ENCODE measurements at regions not wholly inside any gene's neighbourhood (a gene's known extent, or its start where the extent isn't known, plus 50 kb on each side); places are given as distances from the start of the nearest gene placed in this dataset.

DNA sequence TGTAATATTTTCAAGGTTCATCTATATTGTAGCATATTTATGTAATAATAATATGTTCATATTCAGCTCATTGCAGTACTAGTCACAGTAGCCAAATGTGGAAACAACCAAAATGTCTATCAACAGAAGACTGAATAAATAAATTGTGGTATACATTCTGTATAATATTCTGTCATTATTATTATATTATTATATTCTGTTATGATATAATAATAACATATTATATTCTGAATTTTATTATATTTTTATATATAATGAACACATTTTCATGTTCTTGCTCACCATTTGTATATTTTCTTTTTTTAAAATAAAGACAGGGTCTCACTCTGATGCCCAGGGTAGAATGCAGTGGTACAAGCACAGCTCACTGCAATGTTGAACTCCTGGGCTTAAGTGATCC lies 91.2 kb upstream of the STARD3NL start:
- no peak overlapping the region for H3K27ac ChIP-seq
- no peaks in the 10 kb centered on the region for H3K4me1 ChIP-seq
- no peaks in the 10 kb centered on the region for H3K27me3 ChIP-seq
- H3K9me3 ChIP-seq = no peaks in the 10 kb centered on the region
- H3K4me3 ChIP-seq = no peak overlapping the region
- no peaks in the 10 kb centered on the region for H3K36me3 ChIP-seq
- intact Hi-C loops (cut with DNase I; ENCODE audit: low total_unique reads) (no loop called here), in situ Hi-C loops (cut with MboI; ENCODE audit: low pct_ligation_motif_present in 1 of 4, low pct_unique_long_range_greater_than_20kb in 1 of 4, low sequenced_read_pairs in 3 of 4) (loop anchor here in 3 of 4 donors (25.0 kb wide), 1 partner anchor 175 kb away; the partner anchor contains the start of genes EPDR1 (in 3 of the 3) and SFRP4 (in 3 of the 3))
- TF ChIP-seq EP300 (IDR thresholded peaks at IDR 0.05; ENCODE audit: low read depth) (no peak), POLR2AphosphoS5 (IDR thresholded peaks at IDR 0.05) (no peak), POLR2A (IDR thresholded peaks at IDR 0.05) (no peak)
- TF ChIP-seq, protein P1, sequence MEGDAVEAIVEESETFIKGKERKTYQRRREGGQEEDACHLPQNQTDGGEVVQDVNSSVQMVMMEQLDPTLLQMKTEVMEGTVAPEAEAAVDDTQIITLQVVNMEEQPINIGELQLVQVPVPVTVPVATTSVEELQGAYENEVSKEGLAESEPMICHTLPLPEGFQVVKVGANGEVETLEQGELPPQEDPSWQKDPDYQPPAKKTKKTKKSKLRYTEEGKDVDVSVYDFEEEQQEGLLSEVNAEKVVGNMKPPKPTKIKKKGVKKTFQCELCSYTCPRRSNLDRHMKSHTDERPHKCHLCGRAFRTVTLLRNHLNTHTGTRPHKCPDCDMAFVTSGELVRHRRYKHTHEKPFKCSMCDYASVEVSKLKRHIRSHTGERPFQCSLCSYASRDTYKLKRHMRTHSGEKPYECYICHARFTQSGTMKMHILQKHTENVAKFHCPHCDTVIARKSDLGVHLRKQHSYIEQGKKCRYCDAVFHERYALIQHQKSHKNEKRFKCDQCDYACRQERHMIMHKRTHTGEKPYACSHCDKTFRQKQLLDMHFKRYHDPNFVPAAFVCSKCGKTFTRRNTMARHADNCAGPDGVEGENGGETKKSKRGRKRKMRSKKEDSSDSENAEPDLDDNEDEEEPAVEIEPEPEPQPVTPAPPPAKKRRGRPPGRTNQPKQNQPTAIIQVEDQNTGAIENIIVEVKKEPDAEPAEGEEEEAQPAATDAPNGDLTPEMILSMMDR (IDR thresholded peaks at IDR 0.05) = no peak
- DNase-seq = no peak

DNA sequence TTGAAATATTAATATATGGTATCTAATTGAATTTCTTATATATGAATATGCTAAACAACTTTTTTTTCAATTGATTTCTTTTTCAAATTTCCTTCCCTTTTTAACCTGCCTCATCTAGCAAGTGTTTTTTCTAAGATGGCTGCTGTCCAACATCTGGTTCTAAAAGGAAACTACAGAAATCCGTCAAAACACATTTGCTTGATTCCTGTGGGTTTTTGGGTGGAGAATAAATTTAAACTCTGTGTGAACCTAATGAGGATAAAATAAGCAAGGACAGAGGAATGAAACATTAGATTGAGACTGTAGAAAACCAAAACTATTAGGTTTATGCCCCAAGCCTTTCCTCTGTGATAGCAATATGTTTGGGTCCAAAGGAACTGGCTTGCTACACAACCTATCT lies 75.5 kb upstream of the STARD3NL start:
- Histone ChIP-seq H3K27ac (no peak overlapping the region), H3K36me3 (no peaks in the 10 kb centered on the region), H3K9me3 (peaks cover 0 to 7% of the 10 kb centered on the region in 2 donors), H3K27me3 (no peaks in the 10 kb centered on the region), H3K4me3 (no peak overlapping the region), H3K4me1 (no peaks in the 10 kb centered on the region)
- TF ChIP-seq POLR2A (IDR thresholded peaks at IDR 0.05) (no peak), POLR2AphosphoS5 (IDR thresholded peaks at IDR 0.05) (no peak), EP300 (IDR thresholded peaks at IDR 0.05; ENCODE audit: low read depth) (no peak)
- TF ChIP-seq, protein P1 (IDR thresholded peaks at IDR 0.05) = no peak
- 43 to 45% methylated on average over 1 of the region's 1 CpG for whole genome bisulfite sequencing, 2 donors (ENCODE audit: low coverage in 1 of 2)
- no peak for DNase-seq
- in situ Hi-C loops (cut with MboI; ENCODE audit: low pct_ligation_motif_present in 1 of 4, low pct_unique_long_range_greater_than_20kb in 1 of 4, low sequenced_read_pairs in 3 of 4) (loop anchor here in 2 of 4 donors (25.0 kb wide), 1 partner anchor 235 kb away; no protein-coding TSS in a partner anchor), intact Hi-C loops (cut with DNase I; ENCODE audit: low total_unique reads) (no loop called here)

DNA sequence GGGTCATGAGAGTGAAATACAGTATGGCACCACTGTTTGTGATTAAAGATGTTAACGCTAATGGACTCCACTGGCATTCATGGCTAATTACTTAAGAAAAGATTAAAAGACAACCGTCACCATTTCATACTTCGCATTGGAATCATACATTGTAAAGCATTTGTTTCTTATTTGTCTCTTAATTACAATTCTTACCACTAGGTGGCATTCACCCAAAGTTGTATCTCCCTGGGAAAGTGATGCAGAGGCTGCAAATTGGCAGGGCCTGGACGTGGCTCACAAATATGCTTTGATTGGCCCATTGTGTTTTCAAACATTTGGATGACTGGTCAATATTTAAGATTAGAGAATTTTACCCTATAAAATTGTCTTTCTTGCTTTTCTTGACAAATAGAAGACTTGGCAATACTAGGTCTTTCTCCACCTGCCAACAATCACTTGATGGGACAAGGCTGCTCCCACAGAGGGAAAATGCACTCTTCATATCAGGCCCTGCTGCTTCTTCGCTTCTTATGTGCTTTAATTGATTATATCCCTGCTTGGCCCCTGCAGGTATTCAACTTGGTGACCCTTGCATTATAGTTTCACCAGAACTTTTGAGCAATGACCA lies 72.1 kb upstream of the STARD3NL start:
- in situ Hi-C loops (cut with MboI; ENCODE audit: low pct_ligation_motif_present in 1 of 4, low pct_unique_long_range_greater_than_20kb in 1 of 4, low sequenced_read_pairs in 3 of 4) = loop anchor here (5.0 to 25.0 kb wide), 2 partner anchors 116 to 231 kb away; no protein-coding TSS in a partner anchor
- intact Hi-C loops (cut with DNase I; ENCODE audit: low total_unique reads) = loop anchor here (1.0 kb wide), 1 partner anchor 116 kb away; no protein-coding TSS in a partner anchor
- DNase-seq = no peak
- WGBS, 2 donors (ENCODE audit: low coverage in 1 of 2) = 17 to 24% methylated on average over 5 of the region's 5 CpGs
- no peak overlapping the region for H3K4me3 ChIP-seq
- no peaks in the 10 kb centered on the region for H3K9me3 ChIP-seq
- H3K27me3 ChIP-seq = no peaks in the 10 kb centered on the region
- H3K27ac ChIP-seq = no peak overlapping the region
- H3K4me1 ChIP-seq = no peaks in the 10 kb centered on the region
- no peak for TF ChIP-seq EP300 (IDR thresholded peaks at IDR 0.05; ENCODE audit: low read depth)
- TF ChIP-seq, protein P1 (IDR thresholded peaks at IDR 0.05) = peak; percentile 63 to 69 (median 64)
- H3K36me3 ChIP-seq = no peaks in the 10 kb centered on the region

DNA sequence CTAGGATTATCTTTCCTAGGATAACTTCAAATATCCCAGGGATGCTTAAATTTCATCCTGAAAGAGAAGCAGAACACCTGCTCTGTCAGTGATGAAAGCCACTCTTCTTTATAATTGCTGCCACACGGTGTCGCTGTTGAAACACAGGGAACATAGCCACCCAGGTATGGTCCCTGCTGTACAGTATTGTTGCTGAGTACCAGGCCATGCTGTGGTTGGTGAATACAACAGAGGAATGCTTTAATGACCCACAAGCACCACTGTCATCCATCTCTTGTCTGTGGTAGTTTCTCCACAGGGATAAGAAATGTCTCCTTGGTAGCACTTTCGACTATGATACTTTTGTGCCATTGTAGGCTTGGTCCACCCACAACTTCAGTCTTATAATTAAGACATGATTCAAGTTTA lies 70.6 kb upstream of the STARD3NL start:
- Histone ChIP-seq H3K4me3 (no peak overlapping the region), H3K27ac (no peak overlapping the region), H3K9me3 (no peaks in the 10 kb centered on the region), H3K27me3 (no peaks in the 10 kb centered on the region), H3K36me3 (no peaks in the 10 kb centered on the region), H3K4me1 (no peaks in the 10 kb centered on the region)
- intact Hi-C loops (cut with DNase I; ENCODE audit: low total_unique reads) = no loop called here
- 31 to 67% methylated on average over 1 to 3 of the region's 3 CpGs for WGBS, 2 donors (ENCODE audit: low coverage in 1 of 2)
- in situ Hi-C loops (cut with MboI; ENCODE audit: low pct_ligation_motif_present in 1 of 4, low pct_unique_long_range_greater_than_20kb in 1 of 4, low sequenced_read_pairs in 3 of 4) = loop anchor here (5.0 to 25.0 kb wide), 2 partner anchors 115 to 230 kb away; no protein-coding TSS in a partner anchor
- DNase-seq = peak; percentile 70
- TF ChIP-seq, protein P1 (IDR thresholded peaks at IDR 0.05) = peak; percentile 53 to 82 (median 77)
- TF ChIP-seq EP300 (IDR thresholded peaks at IDR 0.05; ENCODE audit: low read depth) (no peak), POLR2AphosphoS5 (IDR thresholded peaks at IDR 0.05) (no peak), POLR2A (IDR thresholded peaks at IDR 0.05) (no peak)
